Osteocyte (in vitro differentiated cells): ENCODE measurements at regions not wholly inside any gene's neighbourhood (a gene's known extent, or its start where the extent isn't known, plus 50 kb on each side); places are given as distances from the start of the nearest gene placed in this dataset.

Experiments used
- DNase-seq: peaks from one replicate; pipeline ENCODE4 v3.0.0; 2021; ENCODE audit warnings: mixed read lengths; ENCODE audit not compliant: unreplicated experiment; ENCODE audit errors: extremely low spot score
- H3K27ac Mint-ChIP-seq: one replicate; pipeline ENCODE4 v1.8.0; 2021; ENCODE audit warnings: mild to moderate bottlenecking, mixed read lengths; ENCODE audit not compliant: unreplicated experiment
- H3K27me3 Mint-ChIP-seq: one replicate; pipeline ENCODE4 v1.8.0; 2021; ENCODE audit warnings: mixed read lengths; ENCODE audit not compliant: unreplicated experiment
- H3K36me3 Mint-ChIP-seq: one replicate; pipeline ENCODE4 v1.8.0; 2021; ENCODE audit warnings: mixed read lengths; ENCODE audit not compliant: unreplicated experiment
- H3K4me1 Mint-ChIP-seq: one replicate; pipeline ENCODE4 v1.8.0; 2021; ENCODE audit warnings: mixed read lengths; ENCODE audit not compliant: unreplicated experiment
- H3K4me3 Mint-ChIP-seq: one replicate; pipeline ENCODE4 v1.8.0; 2021; ENCODE audit warnings: mild to moderate bottlenecking, moderate library complexity, mixed read lengths; ENCODE audit not compliant: unreplicated experiment
- H3K9me3 Mint-ChIP-seq: one replicate; pipeline ENCODE4 v1.8.0; 2021; ENCODE audit warnings: mixed read lengths; ENCODE audit not compliant: unreplicated experiment
- TF ChIP-seq, protein P1 (sequence below): fragments of 200-600 bp; sonication (generic); IDR thresholded peaks from 2 replicates; pipeline ENCODE4 v1.5.0; 2021; ENCODE audit warnings: antibody characterized with exemption, mild to moderate bottlenecking, moderate library complexity

DNA sequence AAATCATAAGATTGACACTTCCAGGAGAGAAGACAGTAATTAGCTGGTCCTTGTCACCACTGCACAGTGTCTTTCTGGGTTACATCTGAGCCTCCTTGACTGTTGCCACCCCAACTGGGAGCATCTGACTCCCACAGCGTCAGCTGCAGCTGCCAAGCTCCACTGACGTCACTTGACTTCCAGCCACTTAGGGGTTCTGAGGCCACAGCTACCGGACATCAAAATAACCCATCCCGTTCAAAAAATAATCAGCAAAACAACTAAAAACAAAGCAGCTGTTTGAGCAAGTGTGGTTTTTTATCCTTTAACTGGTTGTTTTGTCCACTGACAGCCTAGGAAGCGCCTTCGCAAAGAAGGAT lies 206.5 kb upstream of the AGAP1 start:
- H3K27ac Mint-ChIP-seq = no peak overlapping the region
- no peaks in the 10 kb centered on the region for H3K9me3 Mint-ChIP-seq
- peaks cover 39% of the 10 kb centered on the region for H3K27me3 Mint-ChIP-seq
- no peak overlapping the region for H3K4me3 Mint-ChIP-seq
- H3K36me3 Mint-ChIP-seq = no peaks in the 10 kb centered on the region
- no peaks in the 10 kb centered on the region for H3K4me1 Mint-ChIP-seq
- DNase-seq = no peak
- TF ChIP-seq, protein P1, sequence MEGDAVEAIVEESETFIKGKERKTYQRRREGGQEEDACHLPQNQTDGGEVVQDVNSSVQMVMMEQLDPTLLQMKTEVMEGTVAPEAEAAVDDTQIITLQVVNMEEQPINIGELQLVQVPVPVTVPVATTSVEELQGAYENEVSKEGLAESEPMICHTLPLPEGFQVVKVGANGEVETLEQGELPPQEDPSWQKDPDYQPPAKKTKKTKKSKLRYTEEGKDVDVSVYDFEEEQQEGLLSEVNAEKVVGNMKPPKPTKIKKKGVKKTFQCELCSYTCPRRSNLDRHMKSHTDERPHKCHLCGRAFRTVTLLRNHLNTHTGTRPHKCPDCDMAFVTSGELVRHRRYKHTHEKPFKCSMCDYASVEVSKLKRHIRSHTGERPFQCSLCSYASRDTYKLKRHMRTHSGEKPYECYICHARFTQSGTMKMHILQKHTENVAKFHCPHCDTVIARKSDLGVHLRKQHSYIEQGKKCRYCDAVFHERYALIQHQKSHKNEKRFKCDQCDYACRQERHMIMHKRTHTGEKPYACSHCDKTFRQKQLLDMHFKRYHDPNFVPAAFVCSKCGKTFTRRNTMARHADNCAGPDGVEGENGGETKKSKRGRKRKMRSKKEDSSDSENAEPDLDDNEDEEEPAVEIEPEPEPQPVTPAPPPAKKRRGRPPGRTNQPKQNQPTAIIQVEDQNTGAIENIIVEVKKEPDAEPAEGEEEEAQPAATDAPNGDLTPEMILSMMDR = no peak

DNA sequence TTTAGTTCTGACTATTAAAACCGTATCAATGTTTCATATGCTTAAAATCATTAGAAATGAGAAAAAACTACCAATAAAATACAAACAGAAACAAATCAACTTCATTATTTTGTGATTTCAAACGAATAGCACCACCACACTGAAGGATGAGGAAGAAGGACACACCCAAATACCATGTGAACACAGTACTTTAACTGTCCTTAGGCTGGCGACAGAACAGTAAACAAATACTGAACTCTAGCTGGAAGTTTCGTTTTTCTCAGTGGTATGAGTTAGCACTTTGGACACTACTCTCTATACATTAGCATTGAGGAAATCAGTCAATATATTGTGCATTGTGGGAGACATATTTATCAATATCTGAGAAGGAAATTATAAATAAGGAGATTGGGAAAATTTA lies 202.4 kb upstream of the AGAP1 start:
- DNase-seq = no peak
- Mint-ChIP-seq H3K27ac (no peak overlapping the region), H3K4me3 (no peak overlapping the region), H3K27me3 (peaks cover 52% of the 10 kb centered on the region), H3K36me3 (no peaks in the 10 kb centered on the region), H3K4me1 (no peaks in the 10 kb centered on the region), H3K9me3 (no peaks in the 10 kb centered on the region)
- TF ChIP-seq, protein P1 = no peak

DNA sequence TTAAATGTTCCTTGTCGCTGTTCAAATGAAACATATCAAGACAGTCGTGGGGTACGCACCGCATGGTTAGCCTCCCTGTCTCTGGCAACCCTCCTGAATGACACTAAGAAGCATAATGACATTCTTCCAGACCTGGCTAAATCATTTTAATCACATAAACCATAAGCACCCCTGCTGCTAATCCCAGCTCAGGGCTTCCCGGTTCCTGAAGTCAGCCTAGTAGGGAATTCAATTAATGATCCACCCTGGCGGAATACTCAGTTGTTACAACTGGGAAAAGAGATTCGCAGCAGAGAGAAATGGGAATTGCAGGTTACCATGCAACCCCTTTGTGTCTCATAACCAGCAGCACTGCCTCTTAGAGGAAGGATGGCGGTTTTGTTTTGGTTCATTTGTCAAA lies 200.8 kb upstream of the AGAP1 start:
- Mint-ChIP-seq H3K9me3 (peaks cover 5% of the 10 kb centered on the region), H3K4me1 (no peaks in the 10 kb centered on the region), H3K27ac (no peak overlapping the region), H3K36me3 (peaks cover 3% of the 10 kb centered on the region), H3K4me3 (no peak overlapping the region), H3K27me3 (peaks cover 54% of the 10 kb centered on the region)
- TF ChIP-seq, protein P1 = no peak
- DNase-seq = no peak

DNA sequence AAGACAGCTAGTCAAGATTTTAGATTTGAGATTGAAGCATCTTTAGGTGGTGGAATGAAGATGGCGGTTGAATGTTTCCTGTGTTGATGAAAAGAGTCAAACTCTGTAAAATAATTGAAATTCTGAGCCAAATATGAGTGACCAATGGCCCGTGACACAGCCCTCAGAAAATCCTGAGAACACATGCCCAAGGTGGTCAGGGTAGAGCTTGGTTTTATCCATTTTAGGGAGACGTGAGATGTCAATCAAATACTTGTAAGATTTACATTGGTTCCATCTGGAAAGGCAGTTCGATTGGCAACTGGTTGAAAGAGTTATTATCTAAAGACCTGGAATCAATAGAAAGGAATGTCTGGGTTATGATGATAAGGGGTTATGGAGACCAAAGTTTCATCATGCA lies 198.0 kb upstream of the AGAP1 start:
- H3K4me1 Mint-ChIP-seq = peaks cover 9% of the 10 kb centered on the region
- H3K36me3 Mint-ChIP-seq = peaks cover 3% of the 10 kb centered on the region
- H3K27me3 Mint-ChIP-seq = peaks cover 51% of the 10 kb centered on the region
- peaks cover 5% of the 10 kb centered on the region for H3K9me3 Mint-ChIP-seq
- TF ChIP-seq, protein P1 = no peak
- DNase-seq = no peak
- H3K4me3 Mint-ChIP-seq = no peak overlapping the region
- H3K27ac Mint-ChIP-seq = no peak overlapping the region

DNA sequence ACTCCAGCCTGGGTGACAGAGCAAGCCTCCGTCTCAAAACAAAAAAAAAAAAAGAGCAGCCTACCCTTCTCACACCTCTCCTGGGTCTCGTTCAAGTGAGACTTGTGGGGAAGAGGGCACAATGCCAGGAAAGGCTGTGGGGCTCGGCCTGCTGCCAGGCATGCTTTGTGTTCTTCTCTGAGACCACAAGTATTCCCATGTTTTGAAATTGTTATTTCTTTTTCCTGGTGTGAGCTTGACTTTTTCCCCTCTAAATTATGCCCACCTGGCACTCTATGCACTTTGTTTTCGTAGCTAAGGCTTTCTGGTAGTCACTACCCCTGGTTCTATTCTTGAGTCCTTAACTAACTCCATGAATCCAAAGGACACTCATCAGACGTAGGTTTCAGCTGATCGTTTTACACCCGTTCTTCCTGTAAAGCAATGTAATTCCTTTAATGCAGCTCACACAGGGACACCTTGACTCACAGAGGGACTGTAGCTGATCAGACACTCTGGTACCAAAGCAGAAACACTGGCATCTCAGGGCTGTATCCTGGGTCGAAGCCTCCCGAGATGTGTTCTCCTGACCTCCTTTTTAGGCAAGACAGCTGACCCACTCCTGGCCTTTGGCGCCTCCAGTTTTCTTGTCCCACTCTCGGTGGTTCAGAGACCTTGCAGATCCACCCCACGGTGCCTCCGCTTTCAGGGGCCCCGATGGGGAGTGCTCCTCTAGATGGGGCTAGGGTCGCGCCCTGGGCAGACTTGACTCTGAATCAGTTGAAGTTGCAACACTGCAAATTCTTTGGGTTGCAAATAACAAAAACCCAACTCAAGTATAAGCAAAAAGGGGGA lies 193.3 kb upstream of the AGAP1 start:
- Mint-ChIP-seq H3K27me3 (peaks cover 56% of the 10 kb centered on the region), H3K36me3 (peaks cover 4% of the 10 kb centered on the region), H3K9me3 (peaks cover 5% of the 10 kb centered on the region), H3K27ac (no peak overlapping the region), H3K4me3 (no peak overlapping the region), H3K4me1 (peaks cover 13% of the 10 kb centered on the region)
- DNase-seq = peak; percentile 84
- TF ChIP-seq, protein P1 = no peak
